Fibroblast of villous mesenchyme (primary cell): ENCODE measurements at regions not wholly inside any gene's neighbourhood (a gene's known extent, or its start where the extent isn't known, plus 50 kb on each side); places are given as distances from the start of the nearest gene placed in this dataset.
"Not testable (repeated sequence)": the region's sequence is repeated elsewhere in the genome, so short reads cannot be mapped to it uniquely, and the experiment has no call there.

ENCODE experiments used
- DNase-seq: peaks from one replicate; pipeline ENCODE4 v3.0.0-alpha.2; 2010; ENCODE audit warnings: low read depth
- H3K4me3 ChIP-seq: 2 replicates; pipeline ENCODE4 v1.5.1; 2011; ENCODE audit warnings: low read depth, mild to moderate bottlenecking, low read length
- TF ChIP-seq, protein P1 (sequence below): IDR thresholded peaks from 2 replicates; pipeline ENCODE4 v1.5.1; 2012; ENCODE audit warnings: low read depth, mild to moderate bottlenecking, low read length; ENCODE audit not compliant: insufficient read depth

GRCh38 chr16:22661161-22661647 is 150.5 kb downstream of the NPIPB5 start:
- TF ChIP-seq, protein P1, sequence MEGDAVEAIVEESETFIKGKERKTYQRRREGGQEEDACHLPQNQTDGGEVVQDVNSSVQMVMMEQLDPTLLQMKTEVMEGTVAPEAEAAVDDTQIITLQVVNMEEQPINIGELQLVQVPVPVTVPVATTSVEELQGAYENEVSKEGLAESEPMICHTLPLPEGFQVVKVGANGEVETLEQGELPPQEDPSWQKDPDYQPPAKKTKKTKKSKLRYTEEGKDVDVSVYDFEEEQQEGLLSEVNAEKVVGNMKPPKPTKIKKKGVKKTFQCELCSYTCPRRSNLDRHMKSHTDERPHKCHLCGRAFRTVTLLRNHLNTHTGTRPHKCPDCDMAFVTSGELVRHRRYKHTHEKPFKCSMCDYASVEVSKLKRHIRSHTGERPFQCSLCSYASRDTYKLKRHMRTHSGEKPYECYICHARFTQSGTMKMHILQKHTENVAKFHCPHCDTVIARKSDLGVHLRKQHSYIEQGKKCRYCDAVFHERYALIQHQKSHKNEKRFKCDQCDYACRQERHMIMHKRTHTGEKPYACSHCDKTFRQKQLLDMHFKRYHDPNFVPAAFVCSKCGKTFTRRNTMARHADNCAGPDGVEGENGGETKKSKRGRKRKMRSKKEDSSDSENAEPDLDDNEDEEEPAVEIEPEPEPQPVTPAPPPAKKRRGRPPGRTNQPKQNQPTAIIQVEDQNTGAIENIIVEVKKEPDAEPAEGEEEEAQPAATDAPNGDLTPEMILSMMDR: no peak
- DNase-seq: no peak
- no peak overlapping the region for H3K4me3 ChIP-seq

DNA sequence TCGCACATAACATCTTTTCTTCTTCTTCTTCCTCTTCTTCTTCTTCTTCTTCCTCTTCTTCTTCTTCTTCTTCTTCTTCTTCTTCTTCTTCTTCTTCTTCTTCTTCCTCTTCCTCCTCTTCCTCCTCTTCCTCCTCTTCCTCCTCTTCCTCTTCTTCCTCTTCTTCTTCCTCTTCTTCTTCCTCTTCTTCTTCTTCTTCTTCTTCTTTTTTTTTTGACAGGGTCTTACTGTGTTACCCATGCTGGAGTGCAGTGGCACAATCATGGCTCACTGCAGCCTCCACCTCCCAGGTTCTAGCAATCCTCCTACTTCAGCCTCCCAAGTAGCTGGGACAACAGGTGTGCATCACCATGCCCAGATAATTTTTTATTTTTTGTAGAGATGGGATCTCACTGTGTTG is 151.0 kb upstream of the HS3ST2 start:
- DNase-seq, H3K4me3 ChIP-seq: not testable (repeated sequence)

DNA sequence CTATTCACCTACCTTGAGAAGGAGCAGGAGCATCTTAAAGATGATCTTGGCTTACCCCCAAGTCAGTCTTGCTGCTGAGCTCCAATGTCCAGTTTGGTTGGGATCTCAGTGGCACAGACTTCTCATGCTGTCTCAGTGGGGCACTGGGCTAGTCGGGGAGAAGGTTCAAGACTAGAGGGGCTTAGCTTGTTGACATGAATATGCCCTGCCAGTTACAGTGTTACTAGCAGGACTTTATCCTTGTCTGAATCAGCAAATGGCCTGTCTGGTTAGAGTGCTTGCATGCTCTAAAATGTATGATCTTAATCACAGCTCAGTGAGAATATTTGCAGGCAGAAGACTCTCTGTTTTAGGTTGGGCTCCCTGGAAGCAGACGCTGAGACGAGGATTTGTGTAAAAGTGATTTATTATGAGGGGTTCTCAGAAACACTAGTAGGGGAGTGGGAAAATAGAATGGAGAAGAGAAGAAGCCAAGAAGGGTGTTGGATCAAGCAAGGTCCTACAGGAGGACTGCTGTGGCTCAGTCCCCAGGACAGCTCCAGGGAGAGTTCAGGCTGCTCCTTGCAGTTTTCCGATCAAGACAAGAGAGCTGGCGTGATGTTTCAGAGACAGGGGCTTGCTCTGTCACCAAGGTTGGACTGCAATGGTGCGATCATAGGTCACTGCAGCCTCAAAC is 150.4 kb upstream of the HS3ST2 start:
- no peak overlapping the region for H3K4me3 ChIP-seq
- no peak for DNase-seq
- TF ChIP-seq, protein P1: no peak

- no peak for DNase-seq
- no peak overlapping the region for H3K4me3 ChIP-seq
- TF ChIP-seq, protein P1: no peak
Measured at GRCh38 chr16:22664132-22664531, 149.8 kb upstream of the HS3ST2 start.

- DNase-seq: no peak
- no peak overlapping the region for H3K4me3 ChIP-seq
- TF ChIP-seq, protein P1: no peak
Measured at GRCh38 chr16:22664561-22664997, 149.4 kb upstream of the HS3ST2 start.

- TF ChIP-seq, protein P1: no peak
- no peak for DNase-seq
- no peak overlapping the region for H3K4me3 ChIP-seq
Measured at GRCh38 chr16:22665048-22665797, 148.7 kb upstream of the HS3ST2 start.

DNA sequence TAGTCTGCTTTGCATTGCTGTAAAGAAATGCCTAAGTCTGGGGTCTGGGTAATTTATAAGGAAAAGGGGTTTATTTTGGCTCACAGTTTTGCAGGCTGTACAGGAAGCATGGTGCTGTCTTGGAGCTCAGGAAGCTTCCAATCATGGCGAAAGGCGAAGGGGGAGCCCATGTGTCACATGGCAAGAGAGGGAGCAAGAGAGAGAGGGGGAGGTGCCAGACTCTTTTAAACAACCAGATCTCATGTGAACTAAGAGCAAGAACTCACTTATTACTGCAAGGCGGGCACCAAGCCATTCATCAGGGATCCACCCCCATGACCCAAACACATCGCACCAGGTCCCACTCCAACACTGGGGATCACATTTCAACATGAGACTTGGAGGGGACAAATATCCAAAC is 148.2 kb upstream of the HS3ST2 start:
- H3K4me3 ChIP-seq: no peak overlapping the region
- TF ChIP-seq, protein P1: no peak
- DNase-seq: no peak
